BJ (cell line): ENCODE measurements at regions not wholly inside any gene's neighbourhood (a gene's known extent, or its start where the extent isn't known, plus 50 kb on each side); places are given as distances from the start of the nearest gene placed in this dataset.

ENCODE experiments used
- CTCF ChIA-PET: fragments of 350-600 bp; formaldehyde crosslinking; extraction: SDS; loops from one replicate; lab custom pipeline; 2021; ENCODE audit warnings: antibody characterized with exemption, inconsistent platforms; lab: Yijun Ruan, JAX
- POLR2A ChIA-PET: fragments of 300-600 bp; sonication (Branson Sonifier 250); formaldehyde crosslinking; extraction: SDS; loops from one replicate; lab custom pipeline; 2021; ENCODE audit warnings: antibody characterized with exemption; lab: Charles Lee
- DNase-seq: peaks from one replicate; pipeline ENCODE4 v3.0.0-alpha.2; 2011; ENCODE audit warnings: low read depth
- H3K27me3 ChIP-seq: 2 replicates; pipeline ENCODE4 v1.6.0; 2011; ENCODE audit warnings: low read length; ENCODE audit not compliant: control insufficient read depth, insufficient read depth
- H3K36me3 ChIP-seq: 2 replicates; pipeline ENCODE4 v1.5.1; 2011; ENCODE audit warnings: low read length; ENCODE audit not compliant: control insufficient read depth, insufficient read depth
- H3K4me3 ChIP-seq: 2 replicates; pipeline ENCODE4 v1.5.1; 2011; ENCODE audit warnings: low read depth, mild to moderate bottlenecking, control low read depth, low read length
- TF ChIP-seq, protein P1 (sequence below): IDR thresholded peaks from 2 replicates; pipeline ENCODE4 v1.5.1; 2011; ENCODE audit warnings: low read depth, mild to moderate bottlenecking, control low read depth, inconsistent platforms, low read length, moderate library complexity; ENCODE audit not compliant: insufficient read depth

DNA sequence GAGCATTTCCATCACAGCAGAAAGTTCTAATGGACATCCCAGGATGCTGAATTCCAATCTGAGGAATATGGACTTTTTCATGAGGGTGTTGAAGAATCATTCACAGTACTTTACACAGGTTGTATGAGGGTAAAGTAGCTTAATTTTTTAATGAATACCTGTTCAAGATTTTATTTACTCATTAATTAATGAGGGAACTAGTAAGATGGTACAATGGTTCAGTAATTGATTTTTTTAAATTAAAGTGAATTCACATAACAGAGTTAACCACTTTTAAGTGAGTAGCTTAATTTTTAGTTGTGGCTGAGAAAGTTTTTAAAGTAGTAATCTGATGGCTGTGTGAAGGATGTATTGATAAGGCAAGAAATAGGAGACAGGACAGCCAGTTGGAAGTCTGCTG lies 266.5 kb downstream of the GFRA1 start:
- no peaks in the 10 kb centered on the region for H3K27me3 ChIP-seq
- no peaks in the 10 kb centered on the region for H3K36me3 ChIP-seq
- ChIA-PET CTCF (no interaction called here), POLR2A (no interaction called here)
- H3K4me3 ChIP-seq = no peak overlapping the region
- TF ChIP-seq, protein P1, sequence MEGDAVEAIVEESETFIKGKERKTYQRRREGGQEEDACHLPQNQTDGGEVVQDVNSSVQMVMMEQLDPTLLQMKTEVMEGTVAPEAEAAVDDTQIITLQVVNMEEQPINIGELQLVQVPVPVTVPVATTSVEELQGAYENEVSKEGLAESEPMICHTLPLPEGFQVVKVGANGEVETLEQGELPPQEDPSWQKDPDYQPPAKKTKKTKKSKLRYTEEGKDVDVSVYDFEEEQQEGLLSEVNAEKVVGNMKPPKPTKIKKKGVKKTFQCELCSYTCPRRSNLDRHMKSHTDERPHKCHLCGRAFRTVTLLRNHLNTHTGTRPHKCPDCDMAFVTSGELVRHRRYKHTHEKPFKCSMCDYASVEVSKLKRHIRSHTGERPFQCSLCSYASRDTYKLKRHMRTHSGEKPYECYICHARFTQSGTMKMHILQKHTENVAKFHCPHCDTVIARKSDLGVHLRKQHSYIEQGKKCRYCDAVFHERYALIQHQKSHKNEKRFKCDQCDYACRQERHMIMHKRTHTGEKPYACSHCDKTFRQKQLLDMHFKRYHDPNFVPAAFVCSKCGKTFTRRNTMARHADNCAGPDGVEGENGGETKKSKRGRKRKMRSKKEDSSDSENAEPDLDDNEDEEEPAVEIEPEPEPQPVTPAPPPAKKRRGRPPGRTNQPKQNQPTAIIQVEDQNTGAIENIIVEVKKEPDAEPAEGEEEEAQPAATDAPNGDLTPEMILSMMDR = no peak
- DNase-seq = no peak

DNA sequence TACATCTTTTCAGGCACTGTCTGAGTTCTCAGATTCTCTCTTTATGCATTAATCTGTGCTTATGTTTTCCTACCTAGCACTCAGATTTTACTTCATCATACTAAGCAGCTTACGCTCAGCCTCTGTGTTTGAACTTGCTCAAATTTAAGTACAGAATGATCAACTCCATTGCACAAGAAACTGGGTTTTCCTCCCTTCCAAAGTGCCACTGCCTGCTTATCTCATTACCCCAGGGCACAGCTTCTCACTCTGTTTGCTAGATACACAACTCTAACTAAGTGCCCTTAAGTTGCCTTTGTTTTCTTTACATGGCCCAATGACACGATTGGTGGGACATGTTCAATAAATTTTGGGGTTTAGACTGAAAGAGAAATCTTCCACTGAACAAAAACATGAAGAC lies 267.7 kb downstream of the GFRA1 start:
- ChIA-PET CTCF (no interaction called here), POLR2A (no interaction called here)
- H3K27me3 ChIP-seq = no peaks in the 10 kb centered on the region
- DNase-seq = no peak
- TF ChIP-seq, protein P1 = no peak
- H3K4me3 ChIP-seq = no peak overlapping the region
- H3K36me3 ChIP-seq = no peaks in the 10 kb centered on the region

DNA sequence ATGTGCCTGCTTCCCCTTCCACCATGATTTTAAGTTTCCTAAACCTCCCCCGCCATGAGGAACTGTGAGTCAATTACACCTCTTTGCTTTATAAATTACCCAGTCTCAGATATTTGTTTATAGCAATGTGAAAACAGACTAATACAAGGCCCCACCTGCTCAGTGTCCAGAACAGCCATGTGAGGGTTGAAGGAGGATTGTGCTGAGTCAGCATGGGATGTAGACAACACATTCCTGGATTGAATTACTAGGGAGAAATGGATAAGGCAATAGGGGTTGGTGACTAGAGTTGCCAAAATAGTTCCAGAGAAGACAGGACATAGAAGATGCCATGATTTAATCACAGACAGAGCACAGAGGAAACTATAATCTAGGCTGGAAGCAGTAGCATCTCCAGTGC lies 270.3 kb downstream of the GFRA1 start:
- Histone ChIP-seq H3K27me3 (no peaks in the 10 kb centered on the region), H3K36me3 (no peaks in the 10 kb centered on the region), H3K4me3 (no peak overlapping the region)
- TF ChIP-seq, protein P1 = no peak
- ChIA-PET POLR2A (no interaction called here), CTCF (no interaction called here)
- DNase-seq = no peak

DNA sequence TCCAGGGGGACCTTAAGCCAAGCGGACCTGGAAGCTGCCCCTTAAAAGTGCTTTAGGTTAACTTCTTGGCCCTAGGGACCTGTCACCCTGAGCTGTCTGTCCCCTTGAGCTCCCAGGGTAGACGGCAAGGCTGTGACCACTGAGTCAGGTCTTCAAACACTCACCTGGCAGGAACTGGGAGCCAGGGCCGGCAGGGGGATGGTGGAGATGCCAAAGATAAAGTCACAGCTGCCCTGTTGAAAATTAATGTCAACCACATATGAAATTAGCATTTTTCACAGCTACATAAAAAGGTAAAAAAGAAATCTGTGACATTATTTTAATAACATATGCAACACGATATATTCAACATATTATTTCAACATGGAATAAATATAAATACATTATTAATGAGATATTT lies 271.0 kb downstream of the GFRA1 start:
- DNase-seq = no peak
- Histone ChIP-seq H3K4me3 (no peak overlapping the region), H3K36me3 (no peaks in the 10 kb centered on the region), H3K27me3 (no peaks in the 10 kb centered on the region)
- TF ChIP-seq, protein P1 = no peak
- ChIA-PET CTCF (no interaction called here), POLR2A (no interaction called here)

DNA sequence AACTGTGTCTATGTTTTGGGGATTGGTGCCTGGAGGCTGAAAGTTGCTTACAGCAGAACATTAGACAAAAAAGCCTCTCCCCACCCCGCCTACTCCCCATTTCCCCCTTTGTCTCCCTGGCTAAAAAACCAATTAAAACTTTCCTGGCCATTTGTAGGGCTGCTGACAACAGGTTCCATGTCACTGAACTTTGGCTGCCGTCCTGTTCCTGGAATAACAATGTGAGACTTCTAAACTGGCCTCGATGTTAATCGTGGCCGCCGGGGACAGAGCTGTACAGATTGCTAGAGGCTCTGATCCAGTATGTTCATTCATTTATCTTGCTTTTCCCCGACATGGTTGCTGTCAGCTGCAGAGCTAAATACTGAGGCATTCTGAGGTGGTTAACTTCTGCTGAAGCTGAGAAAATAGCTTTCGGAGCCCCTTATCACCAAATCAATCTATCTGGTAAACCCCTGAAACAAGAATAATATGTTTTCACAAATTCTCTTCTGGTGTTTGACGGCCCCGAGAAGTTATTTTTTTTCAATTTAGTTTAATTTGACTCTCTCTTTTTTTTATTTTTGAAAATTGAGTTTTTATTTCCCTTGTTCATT lies 271.6 kb downstream of the GFRA1 start:
- ChIA-PET CTCF (interaction anchor here (1.1 kb wide), 1 partner anchor 11 kb away, joined by 3 read pairs; no protein-coding TSS in a partner anchor), POLR2A (no interaction called here)
- TF ChIP-seq, protein P1 = no peak
- no peaks in the 10 kb centered on the region for H3K27me3 ChIP-seq
- no peak for DNase-seq
- H3K4me3 ChIP-seq = no peak overlapping the region
- H3K36me3 ChIP-seq = no peaks in the 10 kb centered on the region
